ENCODE measurements at regions not wholly inside any gene's neighbourhood (a gene's known extent, or its start where the extent isn't known, plus 50 kb on each side); places are given as distances from the start of the nearest gene placed in this dataset.

- TF ChIP-seq ZNF114 (tag by site-specific recombination; IDR thresholded peaks at IDR 0.05) (no peak), ZNF274 (IDR thresholded peaks at IDR 0.05; ENCODE audit: low read length) (no peak), ZNF274 (tag by site-specific recombination; IDR thresholded peaks at IDR 0.05; ENCODE audit: borderline replicate concordance) (no peak), CTCF (tag by site-specific recombination; IDR thresholded peaks at IDR 0.05) (no peak), ZNF324 (tag by site-specific recombination; IDR thresholded peaks at IDR 0.05) (no peak)
These were observed 409.8 kb downstream of the KCTD8 start for GRCh38 chr4:44038811-44039210.
